ENCODE measurements at regions not wholly inside any gene's neighbourhood (a gene's known extent, or its start where the extent isn't known, plus 50 kb on each side); places are given as distances from the start of the nearest gene placed in this dataset.

DNA sequence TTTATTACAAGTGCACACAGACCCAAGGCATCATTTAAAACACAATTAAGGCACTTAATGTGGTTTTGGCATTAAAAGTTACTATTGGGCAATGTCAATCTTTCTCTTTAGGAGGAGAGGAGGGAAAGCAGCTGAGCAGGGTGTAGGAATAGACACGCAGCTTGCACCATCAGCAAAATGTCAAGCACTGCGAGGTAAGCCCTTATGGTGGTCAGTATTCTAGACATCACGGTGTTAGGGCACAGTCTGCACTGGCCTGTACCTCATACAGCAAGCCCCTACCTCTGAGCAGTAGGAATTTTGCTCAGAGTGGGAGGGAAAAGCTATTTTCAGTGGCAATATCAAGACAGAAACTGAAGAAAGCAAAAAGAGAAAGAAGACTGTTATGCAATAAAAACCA is 62.0 kb upstream of the ESRRG start:
- TF ChIP-seq EZH2 (IDR thresholded peaks at IDR 0.05; ENCODE audit: insufficient read depth, poor library complexity, severe bottlenecking) (no peak), EZH2phosphoT487 (IDR thresholded peaks at IDR 0.05; ENCODE audit: insufficient read depth, low read depth) (no peak)

All from GM23248 (cell line).